SK-N-SH (cell line): ENCODE measurements at regions not wholly inside any gene's neighbourhood (a gene's known extent, or its start where the extent isn't known, plus 50 kb on each side); places are given as distances from the start of the nearest gene placed in this dataset.

ENCODE experiments used
- CTCF ChIA-PET: fragments of 300-600, 350-600 bp; formaldehyde crosslinking; extraction: SDS; loops from one replicate; lab custom pipeline; 2021; lab: Yijun Ruan, JAX
- POLR2A ChIA-PET: fragments of 350-600 bp; sonication (Branson Sonifier 250); formaldehyde crosslinking; extraction: SDS; loops from one replicate; lab custom pipeline; 2020; ENCODE audit warnings: antibody characterized with exemption, inconsistent platforms; lab: Yijun Ruan, JAX
- DNase-seq: peaks from one replicate; pipeline ENCODE4 v3.0.0; 2012
- H2AFZ ChIP-seq: fragments of 200-600 bp; sonication (generic); 2 replicates; pipeline ENCODE4 v1.8.1; 2016; ENCODE audit warnings: antibody characterized with exemption, mild to moderate bottlenecking, low read depth
- H3F3A ChIP-seq: fragments of 200-600 bp; sonication (generic); replicated peaks from 2 replicates; pipeline ENCODE3; 2016; ENCODE audit warnings: antibody characterized with exemption, mild to moderate bottlenecking; ENCODE audit not compliant: insufficient read depth
- H3K27ac ChIP-seq, 2 experiments: fragments of 200-500 bp in 1 of 2; fragments of 200-600 bp in 1 of 2; sonication (Bioruptor generic) in 1 of 2; sonication (generic), shearing (Covaris generic) in 1 of 2; 2 replicates each; pipeline versions ENCODE4 v1.5.1 to v1.6.1; 2014 to 2016; ENCODE audit warnings: low read depth in 2 of 2, inconsistent platforms in 1 of 2, low read length in 1 of 2, mild to moderate bottlenecking in 1 of 2, mixed read lengths in 1 of 2
- H3K27me3 ChIP-seq: fragments of 200-600 bp; sonication (generic), shearing (Covaris generic); 2 replicates; pipeline ENCODE4 v1.6.1; 2016; ENCODE audit warnings: mixed run types; ENCODE audit not compliant: insufficient read depth
- H3K36me3 ChIP-seq, 2 experiments: fragments of 200-500 bp in 1 of 2; fragments of 200-600 bp in 1 of 2; sonication (Bioruptor generic) in 1 of 2; sonication (generic) in 1 of 2; replicated peaks in 1 of 2; 2 replicates each; pipeline versions ENCODE3 to v1.5.1; 2014 to 2016; ENCODE audit warnings: low read length in 1 of 2, mild to moderate bottlenecking in 1 of 2; ENCODE audit not compliant: insufficient read depth in 2 of 2, control insufficient read depth in 1 of 2
- H3K4me1 ChIP-seq, 2 experiments: fragments of 200-500 bp in 1 of 2; fragments of 200-600 bp in 1 of 2; sonication (Bioruptor generic) in 1 of 2; sonication (generic), shearing (Covaris generic) in 1 of 2; 2 replicates each; pipeline versions ENCODE4 v1.5.1 to v1.6.1; 2014 to 2016; ENCODE audit warnings: low read depth in 1 of 2, low read length in 1 of 2, mixed run types in 1 of 2; ENCODE audit not compliant: insufficient read depth in 2 of 2, control insufficient read depth in 1 of 2
- H3K4me2 ChIP-seq: fragments of 200-600 bp; sonication (generic), shearing (Covaris generic); 2 replicates; pipeline ENCODE4 v1.6.1; 2017; ENCODE audit warnings: mixed run types
- H3K4me3 ChIP-seq, 2 experiments: fragments of 200-500 bp in 1 of 2; fragments of 200-600 bp in 1 of 2; sonication (Bioruptor generic) in 1 of 2; sonication (generic), shearing (Covaris generic) in 1 of 2; 2 replicates each; pipeline versions ENCODE4 v1.5.1 to v1.8.1; 2014 to 2016; ENCODE audit warnings: low read depth in 2 of 2, inconsistent platforms in 1 of 2, low read length in 1 of 2, mild to moderate bottlenecking in 1 of 2, mixed read lengths in 1 of 2, moderate library complexity in 1 of 2
- H3K79me2 ChIP-seq: fragments of 200-600 bp; sonication (generic); 2 replicates; pipeline ENCODE4 v1.8.1; 2017; ENCODE audit warnings: mild to moderate bottlenecking; ENCODE audit not compliant: insufficient read depth
- H3K9ac ChIP-seq: fragments of 200-600 bp; sonication (generic); 2 replicates; pipeline ENCODE4 v1.6.1; 2017; ENCODE audit warnings: mixed run types
- H3K9me2 ChIP-seq: fragments of 200-600 bp; sonication (generic); 2 replicates; pipeline ENCODE4 v1.6.1; 2017; ENCODE audit warnings: mixed run types
- H3K9me3 ChIP-seq: fragments of 200-600 bp; sonication (generic); 2 replicates; pipeline ENCODE4 v1.6.1; 2017; ENCODE audit warnings: mixed run types, mild to moderate bottlenecking, moderate library complexity
- H4K20me1 ChIP-seq: fragments of 200-600 bp; sonication (generic); 2 replicates; pipeline ENCODE4 v1.6.1; 2017; ENCODE audit warnings: mild to moderate bottlenecking, mixed run types; ENCODE audit not compliant: insufficient read depth
- CHD2 ChIP-seq: fragments of 150-350 bp; IDR thresholded peaks from 2 replicates; pipeline ENCODE4 v1.6.1; 2018; ENCODE audit warnings: low read length; ENCODE audit not compliant: partially characterized antibody
- ELF1 ChIP-seq: IDR thresholded peaks from 2 replicates; pipeline ENCODE4 v1.4.0; 2012
- EZH2phosphoT487 ChIP-seq: fragments of 200-600 bp; sonication (generic); IDR thresholded peaks from 2 replicates; pipeline ENCODE4 v1.6.1; 2017; ENCODE audit warnings: low read depth, mixed run types, mild to moderate bottlenecking, antibody characterized with exemption, moderate library complexity, borderline replicate concordance
- FOSL2 ChIP-seq: IDR thresholded peaks from 2 replicates; pipeline ENCODE4 v1.4.0; 2012; ENCODE audit warnings: low read depth, mild to moderate bottlenecking, moderate library complexity, borderline replicate concordance
- FOXJ3 ChIP-seq: sonication (generic); formaldehyde crosslinking; IDR thresholded peaks from 2 replicates; pipeline ENCODE4 v1.5.1; 2020; ENCODE audit warnings: mild to moderate bottlenecking, missing genetic modification reagents
- FOXM1 ChIP-seq: IDR thresholded peaks from 2 replicates; pipeline ENCODE4 v1.4.0; 2012; ENCODE audit warnings: low read depth, mild to moderate bottlenecking
- NRF1 ChIP-seq: IDR thresholded peaks from 2 replicates; pipeline ENCODE4 v1.6.1; 2012; ENCODE audit warnings: low read depth, mild to moderate bottlenecking, low read length
- PBX3 ChIP-seq: IDR thresholded peaks from 2 replicates; pipeline ENCODE4; 2012
- POLR2AphosphoS5 ChIP-seq: IDR thresholded peaks from 2 replicates; pipeline ENCODE4 v1.6.1; 2012; ENCODE audit warnings: low read depth, low read length
- RAD21 ChIP-seq: IDR thresholded peaks from 2 replicates; pipeline ENCODE4 v1.6.1; 2012; ENCODE audit warnings: mild to moderate bottlenecking, low read length
- RCOR1 ChIP-seq: fragments of 150-350 bp; IDR thresholded peaks from 2 replicates; pipeline ENCODE4 v1.6.1; 2017; ENCODE audit warnings: antibody characterized with exemption, low read length
- RFX5 ChIP-seq: IDR thresholded peaks from 2 replicates; pipeline ENCODE4 v1.6.1; 2012; ENCODE audit warnings: mild to moderate bottlenecking, improper control_type of control experiment, low read length
- SIN3A ChIP-seq: IDR thresholded peaks from 2 replicates; pipeline ENCODE4 v1.6.1; 2012; ENCODE audit warnings: low read depth, mild to moderate bottlenecking, low read length, moderate library complexity, borderline replicate concordance
- TAF1 ChIP-seq: IDR thresholded peaks from 2 replicates; pipeline ENCODE4 v1.6.1; 2012; ENCODE audit warnings: low read depth, mild to moderate bottlenecking, low read length, moderate library complexity, borderline replicate concordance
- TCF12 ChIP-seq: IDR thresholded peaks from 2 replicates; pipeline ENCODE4 v1.4.0; 2012
- TEAD4 ChIP-seq: IDR thresholded peaks from 2 replicates; pipeline ENCODE4 v1.4.0; 2012; ENCODE audit warnings: mild to moderate bottlenecking, borderline replicate concordance; ENCODE audit not compliant: insufficient read depth
- USF1 ChIP-seq: IDR thresholded peaks from 2 replicates; pipeline ENCODE4 v1.4.0; 2012; ENCODE audit warnings: low read depth, borderline replicate concordance
- USF2 ChIP-seq: fragments of 150-350 bp; IDR thresholded peaks from 2 replicates; pipeline ENCODE4 v1.6.1; 2017; ENCODE audit warnings: antibody characterized with exemption, low read length, low read depth, borderline replicate concordance
- YY1 ChIP-seq: IDR thresholded peaks from 2 replicates; pipeline ENCODE4 v1.4.0; 2012; ENCODE audit warnings: low read depth, mild to moderate bottlenecking
- ZBTB33 ChIP-seq: IDR thresholded peaks from 2 replicates; pipeline ENCODE4 v1.4.0; 2012; ENCODE audit warnings: low read depth, borderline replicate concordance
- WGBS: methylation state at CpG from one replicate; pipeline ENCODE4 v1.1.6; 2017; ENCODE audit warnings: low lambda C conversion rate; 5-methylcytosine and 5-hydroxymethylcytosine counted together

- Histone ChIP-seq H3K4me3 (no peak overlapping the region), H3K36me3 (no peaks in the 10 kb centered on the region), H3F3A (no peaks in the 10 kb centered on the region), H3K4me1 (no peaks in the 10 kb centered on the region), H3K27me3 (no peaks in the 10 kb centered on the region), H3K9ac (no peak overlapping the region), H3K27ac (no peak overlapping the region), H2AFZ (no peak overlapping the region), H3K79me2 (no peaks in the 10 kb centered on the region)
- POLR2A ChIA-PET: no interaction called here
- TF ChIP-seq POLR2AphosphoS5 (no peak), ZBTB33 (no peak), RAD21 (no peak), SIN3A (no peak), USF2 (no peak), TAF1 (no peak), FOSL2 (no peak), FOXM1 (no peak), EZH2phosphoT487 (no peak), USF1 (no peak), TCF12 (no peak), YY1 (no peak), RFX5 (no peak), FOXJ3 (CRISPR knock-in tag) (no peak), RCOR1 (no peak)
- TF ChIP-seq, all 33 proteins: peak for 0
- H3K4me2 ChIP-seq: no peak overlapping the region
- no peaks in the 10 kb centered on the region for H3K9me3 ChIP-seq
- no peaks in the 10 kb centered on the region for H3K9me2 ChIP-seq
- CTCF ChIA-PET: no interaction called here
- H4K20me1 ChIP-seq: no peaks in the 10 kb centered on the region
- DNase-seq: no peak
Observed at GRCh38 chr2:84276590-84277255, 182.4 kb downstream of the SUCLG1 start.

GRCh38 chr2:84273406-84273805, 185.7 kb downstream of the SUCLG1 start:
- no peaks in the 10 kb centered on the region for H3K79me2 ChIP-seq
- CTCF ChIA-PET: no interaction called here
- H3K4me2 ChIP-seq: no peak overlapping the region
- no peaks in the 10 kb centered on the region for H3K4me1 ChIP-seq
- H3K9me3 ChIP-seq: no peaks in the 10 kb centered on the region
- H3K9ac ChIP-seq: no peak overlapping the region
- no peaks in the 10 kb centered on the region for H3F3A ChIP-seq
- H3K27ac ChIP-seq: no peak overlapping the region
- 7% methylated on average over 7 of the region's 7 CpGs for WGBS
- no peaks in the 10 kb centered on the region for H3K36me3 ChIP-seq
- H2AFZ ChIP-seq: no peak overlapping the region
- H3K27me3 ChIP-seq: no peaks in the 10 kb centered on the region
- no peaks in the 10 kb centered on the region for H4K20me1 ChIP-seq
- TF ChIP-seq RAD21: no peak
- TF ChIP-seq RCOR1: no peak
- no peak for TF ChIP-seq CHD2
- TF ChIP-seq PBX3: no peak
- no peak for TF ChIP-seq TEAD4
- no peak for TF ChIP-seq YY1
- TF ChIP-seq ELF1: no peak
- TF ChIP-seq NRF1: no peak
- TF ChIP-seq TCF12: no peak
- TF ChIP-seq, all 33 proteins: peak for 0
- no peaks in the 10 kb centered on the region for H3K9me2 ChIP-seq
- POLR2A ChIA-PET: no interaction called here
- no peak overlapping the region for H3K4me3 ChIP-seq
- DNase-seq: no peak
